AG20443 (cell line): ENCODE measurements at regions not wholly inside any gene's neighbourhood (a gene's known extent, or its start where the extent isn't known, plus 50 kb on each side); places are given as distances from the start of the nearest gene placed in this dataset.

Experiments used
- DNase-seq: peaks from one replicate; pipeline ENCODE4 v3.0.0; 2012; ENCODE audit warnings: low spot score, mixed read lengths

- no peak for DNase-seq
These were observed 149.3 kb upstream of the UBL3 start for GRCh38 chr13:29999492-30000369.

DNA sequence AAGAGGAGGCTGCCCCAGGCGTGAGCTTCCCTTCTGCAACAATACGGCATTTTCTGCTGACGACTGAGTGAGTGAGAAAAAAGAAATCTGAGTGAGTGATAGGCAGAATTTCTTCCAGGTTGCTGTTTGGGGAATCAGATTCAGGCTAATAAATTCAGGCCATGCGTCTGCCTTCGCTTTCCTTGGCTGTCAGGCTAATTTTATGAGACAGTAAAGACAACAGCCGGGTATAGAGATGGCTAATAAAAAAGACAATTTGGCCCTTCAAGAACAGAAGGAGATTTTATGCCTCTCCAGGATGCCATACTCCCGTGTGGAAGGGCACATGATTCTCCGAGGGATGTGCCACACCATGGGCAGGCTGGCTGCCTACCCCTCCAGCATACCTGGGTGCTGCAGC lies 145.9 kb upstream of the UBL3 start:
- no peak for DNase-seq

GRCh38 chr13:29994911-29995595 lies 144.6 kb upstream of the UBL3 start:
- peak; percentile 40 for DNase-seq

- DNase-seq, result peak; percentile 81
These were observed 143.5 kb upstream of the UBL3 start for GRCh38 chr13:29993716-29994488.

GRCh38 chr13:29993196-29993595 lies 142.8 kb upstream of the UBL3 start:
- no peak for DNase-seq

GRCh38 chr13:29991343-29991742 lies 140.9 kb upstream of the UBL3 start:
- DNase-seq, result peak; percentile 94

GRCh38 chr13:29987340-29987739 lies 136.9 kb upstream of the UBL3 start:
- DNase-seq, result no peak

- no peak for DNase-seq
These were observed 129.9 kb upstream of the UBL3 start for GRCh38 chr13:29980339-29980738.

- DNase-seq, result no peak
These were observed 127.8 kb upstream of the UBL3 start for GRCh38 chr13:29978211-29978610.

- no peak for DNase-seq
These were observed 127.2 kb upstream of the UBL3 start for GRCh38 chr13:29977476-29978120.

DNA sequence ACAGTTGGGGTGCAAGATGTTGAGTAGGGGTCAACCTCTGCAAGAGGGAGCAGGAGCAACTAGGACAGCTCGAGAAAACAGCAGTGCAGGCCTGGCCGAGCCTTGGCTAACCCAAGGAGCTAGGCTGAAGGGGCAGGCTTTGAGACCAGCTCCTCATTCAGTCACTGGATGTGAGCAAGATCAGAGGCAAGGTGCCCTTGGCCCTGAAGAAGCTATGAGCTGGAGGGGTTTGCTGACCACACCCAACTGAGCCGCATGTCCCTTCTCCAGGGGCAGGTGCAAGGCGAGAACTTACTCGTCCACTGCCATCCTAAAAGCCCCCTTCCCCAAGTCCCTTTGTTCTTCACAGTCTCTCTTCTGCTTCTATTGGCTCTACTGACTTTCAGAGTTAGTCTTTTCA lies 126.1 kb upstream of the UBL3 start:
- DNase-seq, result no peak

- DNase-seq, result no peak
These were observed 124.9 kb upstream of the UBL3 start for GRCh38 chr13:29975283-29975682.

- peak; percentile 88 for DNase-seq
These were observed 118.9 kb upstream of the UBL3 start for GRCh38 chr13:29969286-29969685.

- no peak for DNase-seq
These were observed 113.9 kb upstream of the UBL3 start for GRCh38 chr13:29964181-29964845.

GRCh38 chr13:29963089-29963488 lies 112.7 kb upstream of the UBL3 start:
- DNase-seq, result no peak

DNA sequence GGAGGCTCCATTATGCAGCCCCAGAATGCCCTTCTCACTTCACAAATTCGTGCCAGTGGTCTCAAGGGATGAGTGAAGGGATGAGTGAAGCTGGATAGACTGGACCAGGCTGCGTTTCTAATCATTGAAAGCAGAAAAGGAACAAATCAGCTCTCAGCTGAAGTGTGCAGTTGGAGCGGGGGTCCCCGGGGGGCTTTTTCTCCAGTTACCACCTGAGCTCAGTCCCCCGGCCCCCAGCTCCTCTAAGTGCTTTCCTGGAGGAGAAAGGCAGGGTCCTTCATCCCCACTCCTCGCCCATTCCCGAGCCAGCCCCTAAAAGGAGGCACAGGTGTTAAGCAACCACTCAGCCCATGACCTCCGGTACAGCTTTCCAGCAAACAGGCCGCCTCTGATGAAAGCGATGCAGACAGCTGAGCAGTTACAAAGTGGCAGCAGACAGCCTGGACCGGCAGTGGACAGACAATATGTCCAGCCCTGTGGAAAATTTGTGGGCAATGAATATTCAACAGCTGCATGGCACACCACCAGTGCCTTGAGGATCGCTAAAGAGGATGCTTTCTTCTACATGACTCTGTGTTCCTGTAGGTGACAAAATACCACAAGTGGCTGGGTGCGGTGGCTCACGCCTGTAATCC lies 110.7 kb upstream of the UBL3 start:
- no peak for DNase-seq

DNA sequence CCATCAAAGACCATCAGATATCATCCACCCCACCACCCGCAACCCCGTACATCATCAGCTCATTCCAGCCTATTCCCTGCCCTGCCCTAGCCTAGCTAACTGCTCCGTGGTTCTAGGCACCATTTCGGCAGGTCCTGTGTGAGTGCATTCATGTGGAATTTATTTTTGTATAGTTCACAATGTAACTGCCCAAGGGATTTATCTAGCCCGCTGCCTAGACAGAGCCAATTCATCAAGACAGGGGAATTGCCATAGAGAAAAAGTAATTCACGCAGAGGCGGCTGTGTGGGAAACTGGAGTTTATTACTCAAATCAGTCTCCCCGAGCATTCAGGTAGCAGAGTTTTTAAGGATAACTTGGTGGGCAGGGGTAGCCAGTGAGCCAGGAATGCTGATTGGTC lies 109.2 kb upstream of the UBL3 start:
- no peak for DNase-seq

DNA sequence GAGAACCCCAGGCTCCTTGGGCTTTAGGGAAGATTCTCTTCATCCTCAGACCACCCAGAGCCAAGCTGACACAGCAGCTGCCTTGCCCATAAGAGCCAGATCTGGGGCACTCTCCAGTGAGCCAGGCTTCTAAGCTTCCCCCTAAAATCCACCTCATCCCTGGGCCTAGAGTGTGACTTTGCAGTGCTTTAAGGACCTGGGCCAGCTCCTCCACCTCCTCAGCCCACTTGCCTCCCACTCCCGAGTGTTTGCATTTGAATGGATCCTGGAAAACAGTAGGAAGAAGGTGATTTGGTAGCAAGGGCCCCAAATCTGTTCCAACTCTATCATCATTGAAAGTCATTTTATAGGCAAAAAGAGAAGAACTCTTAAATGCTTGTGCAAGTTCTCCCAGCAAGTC lies 108.7 kb upstream of the UBL3 start:
- DNase-seq, result no peak

GRCh38 chr13:29958476-29958875 lies 108.1 kb upstream of the UBL3 start:
- DNase-seq, result no peak

DNA sequence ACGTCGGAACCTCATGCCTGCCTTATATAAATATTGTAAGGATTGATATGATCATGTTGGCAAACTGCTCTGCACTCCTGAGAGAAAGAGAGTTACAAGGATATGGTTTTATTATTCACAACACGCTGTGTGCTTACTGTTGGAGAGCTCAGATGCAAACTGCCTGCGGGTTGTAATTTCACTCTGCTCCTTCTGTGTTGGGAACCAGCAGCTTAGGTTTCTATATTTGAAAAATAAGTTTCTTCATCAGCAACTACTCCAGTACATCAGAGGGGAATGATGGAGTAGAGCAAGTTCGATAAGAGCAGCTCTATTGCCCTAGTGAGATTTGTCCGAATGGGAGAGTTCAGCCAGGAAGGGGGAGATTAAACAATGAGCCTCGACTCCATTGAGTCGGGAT lies 106.9 kb upstream of the UBL3 start:
- DNase-seq, result no peak

GRCh38 chr13:29956853-29957252 lies 106.4 kb upstream of the UBL3 start:
- DNase-seq, result no peak
